PC-9 (cell line): ENCODE measurements at regions not wholly inside any gene's neighbourhood (a gene's known extent, or its start where the extent isn't known, plus 50 kb on each side); places are given as distances from the start of the nearest gene placed in this dataset.

Experiments
- BruUV-seq: library from RNA; stranded (reverse); fragments of 400-500 nt; replicated peaks from 2 replicates; lab custom pipeline; 2021; lab: Mats Ljungman, UMichigan
- CTCF ChIA-PET: fragments of 300-600 bp; sonication (Branson Sonifier 250); formaldehyde crosslinking; loops from one replicate; lab custom pipeline; 2022; ENCODE audit warnings: antibody characterized with exemption; lab: Charles Lee
- POLR2A ChIA-PET: fragments of 300-600 bp; sonication (Branson Sonifier 250); formaldehyde crosslinking; loops from one replicate; lab custom pipeline; 2022; ENCODE audit warnings: antibody characterized with exemption; ENCODE audit not compliant: unreplicated experiment; lab: Charles Lee
- DNase-seq, 2 experiments: peaks; one replicate each; pipeline versions ENCODE4 v3.0.0 to v3.0.0-alpha.2; 2015 to 2022; ENCODE audit warnings: mixed read lengths in 1 of 2
- H2AFZ ChIP-seq: fragments of 200-600 bp; sonication (generic); 2 replicates; pipeline ENCODE4 v1.8.1; 2017; ENCODE audit warnings: antibody characterized with exemption
- H3F3A ChIP-seq: fragments of 200-600 bp; sonication (generic); 2 replicates; pipeline ENCODE4 v1.8.1; 2017; ENCODE audit warnings: antibody characterized with exemption, mild to moderate bottlenecking, low read depth; ENCODE audit not compliant: insufficient read depth
- H3K27ac ChIP-seq: fragments of 200-600 bp; sonication (generic); 2 replicates; pipeline ENCODE4 v1.6.1; 2016; ENCODE audit warnings: mixed run types
- H3K27me3 ChIP-seq: fragments of 200-600 bp; sonication (generic); 2 replicates; pipeline ENCODE4 v1.6.1; 2016; ENCODE audit warnings: low read depth, mixed run types; ENCODE audit not compliant: insufficient read depth
- H3K36me3 ChIP-seq: fragments of 200-600 bp; sonication (generic); 2 replicates; pipeline ENCODE4 v1.6.1; 2016; ENCODE audit warnings: low read depth, mixed run types
- H3K4me1 ChIP-seq: fragments of 200-600 bp; sonication (generic); replicated peaks from 2 replicates; pipeline ENCODE4 v1.6.1; 2016; ENCODE audit warnings: mixed run types; ENCODE audit not compliant: insufficient read depth
- H3K4me2 ChIP-seq: fragments of 200-600 bp; sonication (generic); 2 replicates; pipeline ENCODE4 v1.6.1; 2017; ENCODE audit warnings: mixed run types
- H3K4me3 ChIP-seq: fragments of 200-600 bp; sonication (generic); 2 replicates; pipeline ENCODE4 v1.6.1; 2016; ENCODE audit warnings: mixed run types
- H3K79me2 ChIP-seq: fragments of 200-600 bp; sonication (generic); 2 replicates; pipeline ENCODE4 v1.6.1; 2017; ENCODE audit warnings: low read depth, mixed run types
- H3K9me2 ChIP-seq: fragments of 200-600 bp; sonication (generic); 2 replicates; pipeline ENCODE4 v1.8.1; 2017; ENCODE audit warnings: mild to moderate bottlenecking; ENCODE audit not compliant: insufficient read depth
- H3K9me3 ChIP-seq: fragments of 200-600 bp; sonication (generic); 2 replicates; pipeline ENCODE4 v1.8.1; 2016; ENCODE audit warnings: low read depth; ENCODE audit not compliant: insufficient read depth
- H4K20me1 ChIP-seq: fragments of 200-600 bp; sonication (generic); 2 replicates; pipeline ENCODE4 v1.8.1; 2017; ENCODE audit not compliant: insufficient read depth
- CTCF ChIP-seq: fragments of 200-600 bp; sonication (generic); conservative IDR thresholded peaks from 2 replicates; pipeline ENCODE4 v1.6.1; 2017; ENCODE audit warnings: mixed run types, antibody characterized with exemption, mild to moderate bottlenecking, moderate library complexity
- EZH2 ChIP-seq: fragments of 200-600 bp; sonication (generic); IDR thresholded peaks from 2 replicates; pipeline ENCODE4 v1.8.0; 2017; ENCODE audit warnings: antibody characterized with exemption, low read depth
- intact Hi-C: fragments of 100-400 bp; cut with micrococcal nuclease; formaldehyde crosslinking; loops from one replicate; pipeline ENCODE4 v1.10.0; 2022; ENCODE audit not compliant: unreplicated experiment

- ChIA-PET POLR2A (no interaction called here), CTCF (no interaction called here)
- no peaks in the 10 kb centered on the region; the same call in 1 of the 2 replicates for H3K4me1 ChIP-seq
- TF ChIP-seq EZH2 (no peak), CTCF (no peak)
- no peak overlapping the region for H3K27ac ChIP-seq
- no peaks in the 10 kb centered on the region for H3K79me2 ChIP-seq
- no peak overlapping the region for H3K4me2 ChIP-seq
- H3K9me3 ChIP-seq: 0 out of 2 replicates have a peak, but pooled peaks cover 3% of the 10 kb centered on the region
- H3K27me3 ChIP-seq: no peaks in the 10 kb centered on the region
- H2AFZ ChIP-seq: no peak overlapping the region
- no peaks in the 10 kb centered on the region for H3K36me3 ChIP-seq
- no peaks in the 10 kb centered on the region for H3K9me2 ChIP-seq
- BruUV-seq: no TSS peak
- H3F3A ChIP-seq: no peaks in the 10 kb centered on the region; the same call in 1 of the 2 replicates
- DNase-seq: no peak
- intact Hi-C loops: no loop called here
- no peaks in the 10 kb centered on the region for H4K20me1 ChIP-seq
- no peak overlapping the region for H3K4me3 ChIP-seq
Observed at GRCh38 chr5:167765352-167765751, 526.1 kb upstream of the WWC1 start.

- ChIA-PET POLR2A (no interaction called here), CTCF (no interaction called here)
- H3K9me2 ChIP-seq: no peaks in the 10 kb centered on the region
- no peak overlapping the region for H3K27ac ChIP-seq
- H4K20me1 ChIP-seq: no peaks in the 10 kb centered on the region
- H3K4me1 ChIP-seq: no peaks in the 10 kb centered on the region
- no peaks in the 10 kb centered on the region for H3F3A ChIP-seq
- H3K4me2 ChIP-seq: no peak overlapping the region
- 0 out of 2 replicates have a peak, but pooled peaks cover 3% of the 10 kb centered on the region for H3K9me3 ChIP-seq
- TF ChIP-seq CTCF (no peak), EZH2 (no peak)
- intact Hi-C loops: no loop called here
- no peaks in the 10 kb centered on the region for H3K79me2 ChIP-seq
- no peaks in the 10 kb centered on the region for H3K27me3 ChIP-seq
- BruUV-seq: no TSS peak
- H3K36me3 ChIP-seq: no peaks in the 10 kb centered on the region
- no peak overlapping the region for H3K4me3 ChIP-seq
- no peak for DNase-seq
- no peak overlapping the region for H2AFZ ChIP-seq
Observed at GRCh38 chr5:167766957-167767356, 524.5 kb upstream of the WWC1 start.

GRCh38 chr5:167767795-167768194 lies 523.6 kb upstream of the WWC1 start:
- no peaks in the 10 kb centered on the region for H3K79me2 ChIP-seq
- ChIA-PET CTCF (no interaction called here), POLR2A (no interaction called here)
- intact Hi-C loops: no loop called here
- no peak overlapping the region for H3K4me2 ChIP-seq
- H4K20me1 ChIP-seq: no peaks in the 10 kb centered on the region
- no peak overlapping the region for H3K4me3 ChIP-seq
- no peak overlapping the region for H3K27ac ChIP-seq
- H3K4me1 ChIP-seq: no peaks in the 10 kb centered on the region
- no peaks in the 10 kb centered on the region for H3K27me3 ChIP-seq
- DNase-seq: no peak
- no TSS peak for BruUV-seq
- H3K9me3 ChIP-seq: peaks cover 3% of the 10 kb centered on the region; the same call in 1 of the 2 replicates
- no peaks in the 10 kb centered on the region for H3K9me2 ChIP-seq
- H3F3A ChIP-seq: no peaks in the 10 kb centered on the region
- no peaks in the 10 kb centered on the region for H3K36me3 ChIP-seq
- no peak overlapping the region for H2AFZ ChIP-seq
- no peak for TF ChIP-seq CTCF
- TF ChIP-seq EZH2: no peak
